ENCODE measurements at regions not wholly inside any gene's neighbourhood (a gene's known extent, or its start where the extent isn't known, plus 50 kb on each side); places are given as distances from the start of the nearest gene placed in this dataset.

DNA sequence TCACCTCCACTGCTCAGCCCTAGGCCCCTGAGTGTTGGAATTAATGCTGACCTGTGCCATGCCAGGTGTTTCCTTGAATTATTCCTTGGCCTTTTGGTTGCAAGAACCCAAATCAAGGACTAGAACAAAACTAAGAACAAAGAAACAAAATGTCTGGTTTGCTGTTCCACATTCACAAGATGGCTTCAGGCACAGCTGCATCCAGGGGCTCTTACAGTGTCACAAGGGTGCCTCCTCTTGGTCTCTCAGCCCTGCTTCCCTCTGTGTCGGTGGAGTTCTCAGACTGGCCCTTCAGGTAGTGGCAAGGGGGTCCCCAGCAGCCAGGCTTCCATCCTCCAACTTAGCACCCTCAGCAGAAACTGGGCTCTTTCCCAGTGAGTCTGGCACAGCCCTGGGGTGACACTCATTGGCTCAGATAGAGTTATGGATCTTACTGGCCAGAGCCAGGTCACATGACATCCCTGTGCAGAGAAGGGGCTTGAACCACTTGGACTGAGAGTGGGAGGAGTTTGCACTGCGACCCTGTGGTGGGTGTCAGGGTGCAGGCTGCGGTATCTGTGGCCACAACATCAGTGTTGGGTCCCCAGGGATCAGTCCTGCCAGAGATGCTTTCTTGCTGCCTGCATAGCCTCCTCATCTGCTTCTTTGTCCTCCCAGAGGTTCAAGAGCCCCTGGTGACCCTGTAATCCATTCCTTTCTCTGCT lies 427.7 kb upstream of the SULF2 start:
- TF ChIP-seq, protein P1, sequence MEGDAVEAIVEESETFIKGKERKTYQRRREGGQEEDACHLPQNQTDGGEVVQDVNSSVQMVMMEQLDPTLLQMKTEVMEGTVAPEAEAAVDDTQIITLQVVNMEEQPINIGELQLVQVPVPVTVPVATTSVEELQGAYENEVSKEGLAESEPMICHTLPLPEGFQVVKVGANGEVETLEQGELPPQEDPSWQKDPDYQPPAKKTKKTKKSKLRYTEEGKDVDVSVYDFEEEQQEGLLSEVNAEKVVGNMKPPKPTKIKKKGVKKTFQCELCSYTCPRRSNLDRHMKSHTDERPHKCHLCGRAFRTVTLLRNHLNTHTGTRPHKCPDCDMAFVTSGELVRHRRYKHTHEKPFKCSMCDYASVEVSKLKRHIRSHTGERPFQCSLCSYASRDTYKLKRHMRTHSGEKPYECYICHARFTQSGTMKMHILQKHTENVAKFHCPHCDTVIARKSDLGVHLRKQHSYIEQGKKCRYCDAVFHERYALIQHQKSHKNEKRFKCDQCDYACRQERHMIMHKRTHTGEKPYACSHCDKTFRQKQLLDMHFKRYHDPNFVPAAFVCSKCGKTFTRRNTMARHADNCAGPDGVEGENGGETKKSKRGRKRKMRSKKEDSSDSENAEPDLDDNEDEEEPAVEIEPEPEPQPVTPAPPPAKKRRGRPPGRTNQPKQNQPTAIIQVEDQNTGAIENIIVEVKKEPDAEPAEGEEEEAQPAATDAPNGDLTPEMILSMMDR (IDR thresholded peaks at IDR 0.05): no peak
- TF ChIP-seq EZH2 (IDR thresholded peaks at IDR 0.05): no peak
